ENCODE measurements at regions not wholly inside any gene's neighbourhood (a gene's known extent, or its start where the extent isn't known, plus 50 kb on each side); places are given as distances from the start of the nearest gene placed in this dataset.

GRCh38 chr22:47817380-47817779 is 1054.9 kb downstream of the TBC1D22A start:
- DNase-seq (no peak), ATAC-seq (no peak)
- Mint-ChIP-seq H3K27me3 (ENCODE audit: low read depth) (peaks cover 3% of the 10 kb centered on the region), H3K4me3 (no peak overlapping the region), H3K36me3 (ENCODE audit: insufficient read depth) (no peaks in the 10 kb centered on the region), H3K4me1 (ENCODE audit: low read depth) (no peaks in the 10 kb centered on the region), H3K9me3 (no peaks in the 10 kb centered on the region)

- ATAC-seq (no peak), DNase-seq (no peak)
- Mint-ChIP-seq H3K27me3 (ENCODE audit: low read depth) (peaks cover 3% of the 10 kb centered on the region), H3K4me1 (ENCODE audit: low read depth) (no peaks in the 10 kb centered on the region), H3K9me3 (no peaks in the 10 kb centered on the region), H3K4me3 (no peak overlapping the region), H3K36me3 (ENCODE audit: insufficient read depth) (no peaks in the 10 kb centered on the region)
Observed at GRCh38 chr22:47816863-47817210, 1054.4 kb downstream of the TBC1D22A start.

GRCh38 chr22:47816121-47816862 is 1053.8 kb downstream of the TBC1D22A start:
- Mint-ChIP-seq H3K9me3 (no peaks in the 10 kb centered on the region), H3K4me3 (no peak overlapping the region), H3K4me1 (ENCODE audit: low read depth) (no peaks in the 10 kb centered on the region), H3K36me3 (ENCODE audit: insufficient read depth) (no peaks in the 10 kb centered on the region), H3K27me3 (ENCODE audit: low read depth) (peaks cover 3% of the 10 kb centered on the region)
- ATAC-seq, result no peak
- DNase-seq, result no peak

GRCh38 chr22:47814474-47814873 is 1052.0 kb downstream of the TBC1D22A start:
- Mint-ChIP-seq H3K9me3 (no peaks in the 10 kb centered on the region), H3K4me1 (ENCODE audit: low read depth) (no peaks in the 10 kb centered on the region), H3K27me3 (ENCODE audit: low read depth) (peaks cover 3% of the 10 kb centered on the region), H3K4me3 (no peak overlapping the region), H3K36me3 (ENCODE audit: insufficient read depth) (no peaks in the 10 kb centered on the region)
- ATAC-seq, result no peak
- no peak for DNase-seq

GRCh38 chr22:47813661-47814060 is 1051.2 kb downstream of the TBC1D22A start:
- Mint-ChIP-seq H3K27me3 (ENCODE audit: low read depth) (peaks cover 3% of the 10 kb centered on the region), H3K4me1 (ENCODE audit: low read depth) (no peaks in the 10 kb centered on the region), H3K4me3 (no peak overlapping the region), H3K36me3 (ENCODE audit: insufficient read depth) (no peaks in the 10 kb centered on the region), H3K9me3 (no peaks in the 10 kb centered on the region)
- ATAC-seq (no peak), DNase-seq (no peak)

- DNase-seq, result no peak
- H3K36me3 Mint-ChIP-seq (ENCODE audit: insufficient read depth), result no peaks in the 10 kb centered on the region
- H3K27me3 Mint-ChIP-seq (ENCODE audit: low read depth), result no peaks in the 10 kb centered on the region
- H3K4me1 Mint-ChIP-seq (ENCODE audit: low read depth), result no peaks in the 10 kb centered on the region
- H3K4me3 Mint-ChIP-seq, result no peak overlapping the region
- no peaks in the 10 kb centered on the region for H3K9me3 Mint-ChIP-seq
- no peak for ATAC-seq
Observed at GRCh38 chr22:47811971-47812370, 1049.5 kb downstream of the TBC1D22A start.

- Mint-ChIP-seq H3K9me3 (no peaks in the 10 kb centered on the region), H3K36me3 (ENCODE audit: insufficient read depth) (no peaks in the 10 kb centered on the region), H3K4me3 (no peak overlapping the region), H3K4me1 (ENCODE audit: low read depth) (no peaks in the 10 kb centered on the region), H3K27me3 (ENCODE audit: low read depth) (no peaks in the 10 kb centered on the region)
- DNase-seq, result no peak
- no peak for ATAC-seq
Observed at GRCh38 chr22:47810505-47811500, 1048.4 kb downstream of the TBC1D22A start.

GRCh38 chr22:47808886-47809620 is 1046.6 kb downstream of the TBC1D22A start:
- DNase-seq (no peak), ATAC-seq (no peak)
- no peaks in the 10 kb centered on the region for H3K9me3 Mint-ChIP-seq
- no peaks in the 10 kb centered on the region for H3K27me3 Mint-ChIP-seq (ENCODE audit: low read depth)
- no peak overlapping the region for H3K4me3 Mint-ChIP-seq
- H3K36me3 Mint-ChIP-seq (ENCODE audit: insufficient read depth), result no peaks in the 10 kb centered on the region
- no peaks in the 10 kb centered on the region for H3K4me1 Mint-ChIP-seq (ENCODE audit: low read depth)

GRCh38 chr22:47808236-47808635 is 1045.8 kb downstream of the TBC1D22A start:
- H3K27me3 Mint-ChIP-seq (ENCODE audit: low read depth), result no peaks in the 10 kb centered on the region
- H3K4me1 Mint-ChIP-seq (ENCODE audit: low read depth), result no peaks in the 10 kb centered on the region
- H3K4me3 Mint-ChIP-seq, result no peak overlapping the region
- H3K36me3 Mint-ChIP-seq (ENCODE audit: insufficient read depth), result no peaks in the 10 kb centered on the region
- DNase-seq (no peak), ATAC-seq (no peak)
- no peaks in the 10 kb centered on the region for H3K9me3 Mint-ChIP-seq

GRCh38 chr22:47807506-47807905 is 1045.1 kb downstream of the TBC1D22A start:
- Mint-ChIP-seq H3K36me3 (ENCODE audit: insufficient read depth) (no peaks in the 10 kb centered on the region), H3K4me3 (no peak overlapping the region), H3K4me1 (ENCODE audit: low read depth) (no peaks in the 10 kb centered on the region), H3K27me3 (ENCODE audit: low read depth) (no peaks in the 10 kb centered on the region), H3K9me3 (no peaks in the 10 kb centered on the region)
- DNase-seq (no peak), ATAC-seq (no peak)

- Mint-ChIP-seq H3K27me3 (ENCODE audit: low read depth) (no peaks in the 10 kb centered on the region), H3K9me3 (no peaks in the 10 kb centered on the region), H3K36me3 (ENCODE audit: insufficient read depth) (no peaks in the 10 kb centered on the region), H3K4me1 (ENCODE audit: low read depth) (no peaks in the 10 kb centered on the region), H3K4me3 (no peak overlapping the region)
- no peak for ATAC-seq
- no peak for DNase-seq
Observed at GRCh38 chr22:47806894-47807293, 1044.4 kb downstream of the TBC1D22A start.

- no peaks in the 10 kb centered on the region for H3K4me1 Mint-ChIP-seq (ENCODE audit: low read depth)
- ATAC-seq, result no peak
- H3K4me3 Mint-ChIP-seq, result no peak overlapping the region
- DNase-seq, result no peak
- no peaks in the 10 kb centered on the region for H3K9me3 Mint-ChIP-seq
- H3K27me3 Mint-ChIP-seq (ENCODE audit: low read depth), result no peaks in the 10 kb centered on the region
- H3K36me3 Mint-ChIP-seq (ENCODE audit: insufficient read depth), result no peaks in the 10 kb centered on the region
Observed at GRCh38 chr22:47805394-47805935, 1043.0 kb downstream of the TBC1D22A start.

- DNase-seq (no peak), ATAC-seq (no peak)
- Mint-ChIP-seq H3K36me3 (ENCODE audit: insufficient read depth) (no peaks in the 10 kb centered on the region), H3K4me1 (ENCODE audit: low read depth) (no peaks in the 10 kb centered on the region), H3K9me3 (no peaks in the 10 kb centered on the region), H3K4me3 (no peak overlapping the region), H3K27me3 (ENCODE audit: low read depth) (no peaks in the 10 kb centered on the region)
Observed at GRCh38 chr22:47804281-47804680, 1041.8 kb downstream of the TBC1D22A start.

- Mint-ChIP-seq H3K4me1 (ENCODE audit: low read depth) (no peaks in the 10 kb centered on the region), H3K4me3 (no peak overlapping the region), H3K36me3 (ENCODE audit: insufficient read depth) (no peaks in the 10 kb centered on the region), H3K9me3 (no peaks in the 10 kb centered on the region), H3K27me3 (ENCODE audit: low read depth) (no peaks in the 10 kb centered on the region)
- DNase-seq (no peak), ATAC-seq (no peak)
Observed at GRCh38 chr22:47802421-47802820, 1040.0 kb downstream of the TBC1D22A start.
